Raji (cell line): ENCODE measurements at regions not wholly inside any gene's neighbourhood (a gene's known extent, or its start where the extent isn't known, plus 50 kb on each side); places are given as distances from the start of the nearest gene placed in this dataset.
A peak's percentile ranks its signal among the peaks of the same experiment; 100 is the strongest.

Experiments used
- POLR2A ChIP-seq: IDR thresholded peaks from 2 replicates; pipeline ENCODE4 v1.6.1; 2011; ENCODE audit warnings: low read depth, low read length, control low read depth; ENCODE audit not compliant: insufficient read depth

DNA sequence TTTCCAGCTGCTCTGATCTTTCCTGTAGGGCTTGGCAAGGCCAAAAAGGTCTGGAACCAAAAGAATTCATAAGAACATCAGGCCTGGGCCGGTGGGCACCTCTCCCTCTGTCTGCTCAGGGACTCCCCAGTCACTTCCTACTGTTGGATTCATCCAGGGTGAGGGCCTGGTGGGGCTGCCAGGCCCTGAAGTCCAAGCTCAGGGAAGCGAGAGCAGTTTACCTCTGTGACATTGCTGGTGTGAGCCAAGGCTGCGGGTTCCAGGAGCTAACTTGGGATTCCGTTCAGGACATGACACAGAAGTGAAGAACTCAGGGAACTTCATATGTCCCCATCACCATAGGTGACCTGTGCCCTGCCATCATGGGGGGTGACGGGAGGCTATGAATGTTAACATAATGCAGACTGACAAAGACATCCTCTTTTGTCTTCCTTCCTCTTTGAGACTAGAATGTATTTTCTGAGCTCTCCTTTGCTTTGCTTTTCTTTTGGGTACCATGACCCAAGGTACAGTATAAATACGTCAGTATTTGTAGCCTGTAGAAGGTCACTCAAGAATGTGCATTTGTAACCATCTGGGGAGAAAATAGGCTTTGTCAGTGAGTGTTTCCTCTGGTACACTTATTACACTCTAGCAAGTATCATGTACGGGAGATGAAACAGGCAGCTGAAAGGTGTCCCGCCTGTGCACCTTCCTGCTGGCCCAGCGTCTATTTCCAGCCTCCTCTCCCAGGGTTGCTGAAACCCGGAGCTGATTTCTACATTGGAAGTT, 130.5 kb upstream of the SLC1A4 start:
- TF ChIP-seq POLR2A: no peak

DNA sequence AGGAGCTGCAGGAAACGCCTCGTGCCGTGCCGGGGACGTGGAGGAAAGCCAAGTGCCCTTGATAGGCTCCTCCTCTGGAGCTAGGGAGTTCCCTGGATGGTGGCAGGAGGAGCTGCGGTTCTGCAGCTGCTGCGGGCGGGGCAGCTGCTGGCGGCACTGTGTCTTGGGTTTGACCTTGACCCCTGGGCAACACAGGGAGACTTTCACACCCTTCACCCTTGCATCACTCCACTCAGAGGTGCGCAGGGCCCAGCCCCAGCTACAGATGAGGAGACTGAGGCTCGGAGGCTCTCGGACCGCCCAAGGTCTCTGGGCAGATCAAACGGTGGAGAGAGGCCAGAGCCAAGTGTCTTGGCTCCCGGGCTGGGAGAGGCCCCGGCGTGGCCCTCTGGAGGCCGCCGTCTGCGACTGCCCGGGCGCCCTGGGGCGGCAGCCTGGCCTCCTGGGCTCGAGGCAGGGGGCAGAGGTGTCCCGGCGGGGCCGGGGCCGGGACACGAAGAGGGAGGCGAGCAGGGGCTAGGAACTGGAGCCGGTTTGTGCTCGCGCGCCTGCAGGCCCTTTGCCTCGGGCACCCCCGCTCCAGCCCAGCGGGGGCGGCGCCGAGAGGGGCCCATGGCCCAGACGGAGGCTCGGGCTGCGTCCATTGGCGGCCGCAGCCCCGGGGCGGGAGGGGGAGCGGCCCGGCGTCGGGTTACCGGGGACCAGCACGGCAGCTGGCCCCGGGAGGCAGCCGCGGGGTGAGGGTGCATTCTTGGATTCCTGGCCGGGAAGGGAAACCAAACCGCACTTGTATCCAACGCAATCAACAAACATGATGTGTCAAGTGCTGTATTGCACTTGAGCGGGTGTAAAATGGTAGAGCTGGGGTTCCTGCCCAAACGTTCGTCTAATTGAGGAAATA, 129.6 kb upstream of the SLC1A4 start:
- TF ChIP-seq POLR2A: no peak

DNA sequence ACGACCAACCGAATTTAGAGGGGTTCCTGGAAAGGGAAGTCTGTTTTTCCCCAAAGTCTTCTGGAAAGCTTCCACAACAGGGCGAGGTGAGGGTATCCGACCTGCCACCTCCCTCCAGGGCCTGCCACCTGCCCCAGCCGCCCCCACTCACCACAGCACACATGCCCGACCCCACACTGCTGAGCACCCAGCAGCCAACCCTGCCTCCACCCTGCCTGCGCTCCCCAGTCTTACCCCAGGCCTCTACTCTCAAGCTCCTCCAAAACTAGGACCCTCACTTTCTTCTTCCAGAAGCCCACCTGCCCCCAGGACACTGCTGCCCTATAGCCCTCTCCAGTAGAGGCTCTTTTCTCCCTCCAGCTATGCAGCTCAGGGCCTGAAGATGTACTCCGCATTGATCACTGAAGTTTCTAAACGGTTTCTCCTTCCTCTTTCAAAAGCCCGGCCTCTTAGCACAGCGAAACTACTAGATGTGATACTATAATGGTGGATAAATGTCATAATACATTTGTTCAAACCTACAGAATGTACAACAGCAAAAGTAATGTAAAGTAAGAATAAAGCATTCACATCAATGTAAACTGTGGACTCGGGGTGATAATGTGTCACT, 128.8 kb upstream of the SLC1A4 start:
- 0 out of 2 replicates have a peak, but pooled peaks have one; percentile 19 for TF ChIP-seq POLR2A

DNA sequence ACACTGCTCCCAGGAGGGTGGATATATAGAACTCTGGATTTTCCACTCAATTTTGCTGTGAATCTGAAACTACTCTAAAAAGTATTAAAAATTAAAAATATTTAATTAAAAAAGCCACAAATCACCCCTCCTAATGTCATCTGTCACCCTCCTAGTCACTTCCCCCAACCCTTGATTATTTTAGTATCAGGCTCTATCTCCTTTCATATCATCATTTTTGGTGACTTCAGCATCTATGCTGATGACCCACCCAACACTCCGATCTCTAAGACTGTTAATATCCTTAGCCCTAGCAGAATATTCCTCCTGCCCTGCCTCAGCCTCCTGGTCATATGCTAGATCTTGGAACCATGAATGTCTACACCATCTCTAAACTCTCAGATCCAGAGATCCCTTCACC, 128.3 kb upstream of the SLC1A4 start:
- no peak for TF ChIP-seq POLR2A

DNA sequence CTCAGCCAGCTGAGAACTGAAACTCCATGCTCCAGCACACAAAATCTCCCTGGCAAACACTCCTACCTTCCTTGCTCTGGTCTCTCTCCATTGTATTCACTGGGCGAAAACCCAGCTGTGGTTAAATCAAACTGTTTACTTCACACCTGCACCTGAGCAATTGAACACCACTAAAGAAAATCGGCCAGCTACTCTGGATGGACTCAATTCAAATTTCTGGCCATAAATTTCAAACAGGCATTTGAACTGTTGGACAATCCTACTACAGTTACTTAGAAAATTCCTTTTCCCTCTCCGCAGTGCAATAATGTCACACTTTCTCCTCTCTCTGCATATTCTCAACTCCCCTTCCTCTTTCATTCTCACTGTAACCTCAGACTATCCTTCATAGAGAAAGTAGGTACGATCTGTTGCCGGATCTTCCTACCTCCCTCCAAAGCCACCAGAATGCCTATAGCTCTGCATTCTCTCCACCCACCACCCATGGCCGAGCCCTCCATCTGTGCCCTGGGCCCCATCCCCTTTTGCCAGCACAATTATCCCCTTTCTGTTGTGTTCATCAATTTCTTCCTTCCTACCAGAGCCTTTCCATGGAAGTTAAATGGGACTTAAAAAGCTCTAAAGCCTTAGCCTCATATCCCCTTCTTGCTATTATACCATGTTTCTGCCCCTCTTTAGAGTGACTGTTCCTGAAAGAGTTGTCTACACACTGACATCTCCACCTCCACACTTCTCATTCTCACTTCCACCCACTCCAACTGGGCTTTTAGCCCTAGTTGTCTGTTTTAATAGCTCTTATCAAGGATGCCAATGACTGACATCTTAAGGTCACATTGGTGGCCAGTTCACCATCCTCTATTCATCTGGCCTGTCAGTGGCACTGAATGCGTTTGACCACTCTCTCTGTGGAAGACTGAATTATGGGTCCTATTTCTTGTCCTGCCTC, 127.5 kb upstream of the SLC1A4 start:
- no peak for TF ChIP-seq POLR2A

DNA sequence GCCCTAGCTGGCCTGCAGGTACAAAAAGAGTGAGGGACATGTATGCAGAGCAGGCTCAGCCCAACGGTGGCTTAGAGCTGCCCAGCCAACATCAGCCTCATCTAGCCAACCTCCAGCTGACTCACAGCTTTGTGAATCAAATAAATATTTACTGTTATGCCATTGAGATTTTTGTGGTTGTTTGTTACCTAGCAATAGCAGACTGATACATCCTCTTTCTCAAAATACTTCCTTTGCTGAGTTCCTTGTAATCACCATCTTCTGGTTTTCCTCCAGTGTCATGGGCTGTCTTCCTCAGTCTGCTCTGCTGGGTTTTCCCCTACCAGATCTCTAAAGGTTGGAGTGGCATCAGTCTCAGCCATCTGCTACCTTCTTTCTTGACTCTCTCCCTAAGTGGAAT, 126.6 kb upstream of the SLC1A4 start:
- TF ChIP-seq POLR2A: no peak

DNA sequence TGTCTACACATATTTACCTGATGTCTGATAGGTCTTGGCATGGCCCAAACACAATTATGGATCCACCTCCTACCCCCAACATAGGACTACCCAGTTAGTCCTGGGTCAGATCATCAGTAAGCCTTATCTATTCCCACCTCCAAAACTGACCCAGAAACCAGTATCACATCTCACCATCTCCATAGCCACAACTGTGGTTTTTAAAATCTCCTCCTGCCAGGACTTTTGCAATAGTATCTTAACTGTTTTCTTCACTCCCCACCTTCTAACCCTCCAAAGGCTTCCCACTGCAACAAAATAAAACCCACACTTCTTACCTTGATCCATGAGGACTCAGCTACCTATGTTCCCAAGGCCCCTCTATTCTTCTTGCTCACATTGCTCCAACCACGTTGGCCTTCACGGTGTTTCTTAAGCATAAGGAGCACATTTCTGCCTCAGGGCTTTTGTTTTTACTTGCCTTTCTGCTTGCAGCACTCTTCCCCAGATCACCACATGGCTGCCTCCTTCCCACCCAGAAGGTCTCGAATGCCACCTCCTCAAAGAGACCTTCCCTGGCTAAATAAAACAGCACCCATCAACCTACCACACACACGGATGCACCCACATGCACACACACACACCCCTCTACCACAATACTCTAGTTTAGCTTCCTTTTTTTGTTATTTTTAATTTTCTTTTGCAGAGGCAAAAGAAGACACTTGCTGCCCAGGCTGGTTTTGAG, 125.9 kb upstream of the SLC1A4 start:
- peak; percentile 40; the same call in 1 of the 2 replicates for TF ChIP-seq POLR2A

DNA sequence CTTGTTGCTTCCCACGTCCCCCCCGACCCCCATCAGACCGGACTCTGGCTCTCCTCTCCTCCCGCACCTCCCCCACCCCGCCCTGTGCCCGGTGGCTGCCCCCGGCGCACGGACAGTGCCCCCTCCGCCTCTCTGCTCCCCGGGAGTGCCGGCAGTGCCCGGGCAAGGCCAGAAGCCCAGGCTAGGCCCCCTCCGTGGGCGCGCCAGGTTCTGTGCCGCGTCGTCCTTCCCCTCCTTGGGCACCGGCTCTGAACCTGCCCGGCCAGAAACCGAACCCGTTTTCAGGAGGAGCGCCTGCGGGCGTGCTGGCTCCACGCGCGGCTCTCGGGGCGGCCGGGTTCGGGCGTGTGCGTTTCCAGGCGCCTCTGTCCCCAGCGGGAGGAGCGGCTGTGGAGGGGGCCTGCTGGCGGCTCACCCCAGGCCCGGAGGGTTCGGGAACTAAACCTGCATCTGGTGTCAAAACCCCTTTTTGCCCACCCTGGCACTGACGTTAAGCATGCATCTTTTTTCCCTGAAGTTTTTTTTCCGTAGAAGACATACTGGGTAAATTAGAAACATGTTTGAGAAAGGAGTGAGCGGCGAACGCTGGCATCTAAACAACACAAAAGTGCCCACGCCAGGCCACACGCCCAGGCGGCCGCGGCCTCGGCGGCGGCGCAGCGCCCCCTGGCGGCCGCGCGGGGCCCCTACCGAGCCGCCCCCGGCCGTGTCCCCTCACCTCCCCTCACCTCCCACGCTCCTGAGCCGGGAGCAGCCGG, 123.9 kb upstream of the SLC1A4 start:
- 0 out of 2 replicates have a peak, but pooled peaks have one; percentile 11 for TF ChIP-seq POLR2A

DNA sequence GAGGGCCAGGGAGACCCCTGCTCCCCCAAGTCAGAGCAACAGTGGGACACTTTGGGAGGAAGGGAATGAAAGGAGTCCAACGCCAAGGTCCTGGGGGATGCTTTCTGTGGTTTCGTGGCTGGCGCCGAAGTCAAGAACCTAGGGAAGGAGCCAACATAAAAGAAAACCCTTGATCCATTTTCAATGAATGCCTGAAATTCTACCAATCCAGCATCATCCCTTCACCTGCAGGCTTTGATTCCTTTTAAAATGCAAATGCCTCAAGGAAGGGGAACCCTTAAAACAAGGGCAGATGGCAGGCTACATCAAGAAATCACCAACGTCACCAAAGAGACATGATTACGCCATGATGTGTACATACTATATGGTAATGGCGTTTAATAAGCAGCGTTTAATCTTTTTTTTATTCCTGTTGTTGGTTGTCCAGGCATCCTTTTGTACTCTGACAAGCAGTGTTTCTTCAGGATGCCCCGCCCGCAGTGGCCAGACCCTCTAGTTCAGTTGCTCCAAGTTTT, 123.3 kb upstream of the SLC1A4 start:
- TF ChIP-seq POLR2A: no peak

DNA sequence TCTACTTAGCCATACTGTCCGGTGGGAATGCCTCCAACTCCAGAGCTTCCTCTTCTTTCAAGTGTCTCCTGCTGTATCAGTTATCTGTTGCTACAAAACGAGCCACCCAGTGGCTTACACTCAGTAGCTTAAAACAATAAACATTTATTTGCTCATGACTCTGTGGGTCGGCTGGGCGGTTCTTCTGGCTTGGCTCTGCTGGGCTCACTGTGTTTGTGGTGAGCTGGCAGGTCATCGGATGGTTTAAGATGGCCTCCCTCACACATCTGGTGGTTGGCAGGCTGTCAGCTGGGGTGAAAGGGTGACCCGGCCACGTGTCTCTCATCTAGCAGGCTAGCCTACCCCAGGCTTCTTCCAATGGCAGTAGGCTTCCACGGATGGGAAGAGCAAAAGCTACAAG, 122.4 kb upstream of the SLC1A4 start:
- TF ChIP-seq POLR2A: no peak

DNA sequence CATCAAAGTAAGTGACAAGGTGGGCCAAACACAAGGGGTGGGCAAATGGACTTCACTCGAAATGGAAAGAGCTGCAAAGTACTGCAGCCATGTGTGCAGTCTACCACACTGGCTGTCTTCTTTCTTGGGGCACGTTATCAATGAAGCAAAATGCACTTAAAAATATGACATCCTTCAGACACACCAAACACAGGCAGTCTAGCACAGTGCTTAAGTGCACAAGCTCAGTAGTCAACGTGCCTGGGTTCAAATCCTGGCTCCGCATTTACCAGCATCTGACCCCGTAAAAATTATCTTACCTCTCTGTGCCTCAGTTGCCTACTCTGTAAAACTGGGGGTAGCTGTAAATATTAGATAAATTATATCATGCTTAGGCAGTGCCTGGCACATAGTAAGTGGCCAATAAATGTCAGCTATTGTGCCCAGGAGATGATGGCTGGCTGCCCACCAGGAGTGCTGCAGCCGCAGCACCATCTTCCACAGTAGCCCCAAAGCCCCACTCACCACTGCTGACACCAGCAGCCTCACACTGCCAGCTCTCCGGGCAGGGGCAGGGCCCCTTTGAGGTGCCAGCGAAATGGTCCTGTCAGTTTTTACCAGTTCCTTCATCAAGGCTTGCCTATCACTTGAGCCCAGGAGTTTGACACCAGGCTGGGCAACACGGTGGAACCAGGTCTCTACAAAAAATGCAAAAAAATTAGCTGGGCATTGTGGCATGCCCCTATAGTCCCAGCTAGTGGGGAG, 121.8 kb upstream of the SLC1A4 start:
- TF ChIP-seq POLR2A: no peak

DNA sequence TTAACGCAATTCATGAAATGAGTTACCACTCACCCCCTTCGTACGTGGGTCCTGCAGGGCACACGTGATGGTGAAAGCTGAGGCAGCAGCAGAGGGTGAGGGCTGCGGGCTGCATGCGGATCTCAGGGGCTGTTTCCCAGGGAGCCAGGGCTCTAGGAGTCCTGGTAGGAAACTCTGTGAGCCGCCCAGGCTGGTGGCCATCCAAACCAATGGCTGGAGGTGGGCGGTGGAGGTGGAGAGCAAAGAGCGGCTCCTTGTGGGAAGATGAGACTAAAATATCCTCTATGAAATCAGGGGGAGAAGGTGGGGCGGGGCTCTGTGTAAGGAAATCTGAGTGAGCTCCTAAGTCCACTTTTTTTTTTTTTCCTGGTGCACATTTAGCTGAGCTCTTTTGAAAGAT, 120.1 kb upstream of the SLC1A4 start:
- TF ChIP-seq POLR2A: no peak
